ENCODE measurements at regions not wholly inside any gene's neighbourhood (a gene's known extent, or its start where the extent isn't known, plus 50 kb on each side); places are given as distances from the start of the nearest gene placed in this dataset.
A peak's percentile ranks its signal among the peaks of the same experiment; 100 is the strongest.
"Not testable (repeated sequence)": the region's sequence is repeated elsewhere in the genome, so short reads cannot be mapped to it uniquely, and the experiment has no call there.

GRCh38 chr11:47928426-47928825, 51.9 kb upstream of the PTPRJ start:
- Mint-ChIP-seq H3K36me3 (no peaks in the 10 kb centered on the region), H3K9me3 (no peaks in the 10 kb centered on the region), H3K27ac (no peak overlapping the region)
- no peak for ATAC-seq
- DNase-seq (ENCODE audit: low spot score in 2 of 2) = no peak

- Mint-ChIP-seq H3K36me3 (no peaks in the 10 kb centered on the region), H3K27ac (peak overlapping the region in 1 of 2 donors; percentile 56), H3K9me3 (no peaks in the 10 kb centered on the region)
- ATAC-seq (peak in 1 of 2 donors; percentile 76), DNase-seq (ENCODE audit: low spot score in 2 of 2) (peak in 1 of 2 donors; percentile 62)
These were observed 56.1 kb upstream of the PTPRJ start for GRCh38 chr11:47924184-47924691.

GRCh38 chr11:47923667-47924066, 56.7 kb upstream of the PTPRJ start:
- Mint-ChIP-seq H3K27ac (no peak overlapping the region), H3K9me3 (no peaks in the 10 kb centered on the region), H3K36me3 (no peaks in the 10 kb centered on the region)

GRCh38 chr11:47921080-47921555, 59.2 kb upstream of the PTPRJ start:
- H3K9me3 Mint-ChIP-seq; DNase-seq (ENCODE audit: low spot score in 2 of 2); ATAC-seq; H3K36me3 Mint-ChIP-seq: not testable (repeated sequence)
- H3K27ac Mint-ChIP-seq = peak overlapping the region; percentile 15 to 24

More at GRCh38 chr11:47923667-47924066, 56.7 kb upstream of the PTPRJ start:
- no peak for ATAC-seq
- no peak for DNase-seq (ENCODE audit: low spot score in 2 of 2)

GRCh38 chr11:47918882-47919495, 61.4 kb upstream of the PTPRJ start:
- ATAC-seq = no peak
- Mint-ChIP-seq H3K36me3 (no peaks in the 10 kb centered on the region), H3K27ac (peak overlapping the region in 1 of 2 donors; percentile 15)

DNA sequence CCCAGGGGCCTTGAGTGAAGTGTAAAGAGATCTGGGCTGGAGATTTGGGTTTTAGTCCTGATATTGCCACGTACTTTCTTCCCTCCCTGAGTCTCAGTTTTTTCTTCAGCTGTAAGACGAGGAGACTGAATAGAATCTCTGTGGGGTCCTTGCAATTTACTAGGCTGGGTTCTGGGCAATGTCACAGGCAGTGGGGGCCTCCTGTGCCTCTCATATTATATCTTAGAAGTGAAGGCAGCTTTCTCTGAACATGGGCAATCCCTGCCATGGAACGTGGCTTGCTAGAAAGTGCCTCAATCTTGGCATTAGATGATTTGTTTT, 62.0 kb upstream of the PTPRJ start:
- no peaks in the 10 kb centered on the region for H3K9me3 Mint-ChIP-seq

More at GRCh38 chr11:47918882-47919495, 61.4 kb upstream of the PTPRJ start:
- DNase-seq (ENCODE audit: low spot score in 2 of 2) = no peak
- no peaks in the 10 kb centered on the region for H3K9me3 Mint-ChIP-seq

GRCh38 chr11:47917599-47918369, 62.6 kb upstream of the PTPRJ start:
- DNase-seq (ENCODE audit: low spot score in 2 of 2) (no peak), ATAC-seq (no peak)
- Mint-ChIP-seq H3K9me3 (no peaks in the 10 kb centered on the region), H3K36me3 (no peaks in the 10 kb centered on the region), H3K27ac (no peak overlapping the region)

More for the DNA sequence above, 62.0 kb upstream of the PTPRJ start:
- no peak overlapping the region for H3K27ac Mint-ChIP-seq
- no peaks in the 10 kb centered on the region for H3K36me3 Mint-ChIP-seq
- ATAC-seq (no peak), DNase-seq (ENCODE audit: low spot score in 2 of 2) (no peak)

- no peaks in the 10 kb centered on the region for H3K36me3 Mint-ChIP-seq
- no peaks in the 10 kb centered on the region for H3K9me3 Mint-ChIP-seq
- DNase-seq (ENCODE audit: low spot score in 2 of 2) (no peak), ATAC-seq (no peak)
- no peak overlapping the region for H3K27ac Mint-ChIP-seq
These were observed 64.0 kb upstream of the PTPRJ start for GRCh38 chr11:47916361-47916841.

- no peaks in the 10 kb centered on the region for H3K9me3 Mint-ChIP-seq
- DNase-seq (ENCODE audit: low spot score in 2 of 2) (no peak), ATAC-seq (no peak)
- H3K36me3 Mint-ChIP-seq = no peaks in the 10 kb centered on the region
- H3K27ac Mint-ChIP-seq = no peak overlapping the region
These were observed 64.6 kb upstream of the PTPRJ start for GRCh38 chr11:47915783-47916182.

DNA sequence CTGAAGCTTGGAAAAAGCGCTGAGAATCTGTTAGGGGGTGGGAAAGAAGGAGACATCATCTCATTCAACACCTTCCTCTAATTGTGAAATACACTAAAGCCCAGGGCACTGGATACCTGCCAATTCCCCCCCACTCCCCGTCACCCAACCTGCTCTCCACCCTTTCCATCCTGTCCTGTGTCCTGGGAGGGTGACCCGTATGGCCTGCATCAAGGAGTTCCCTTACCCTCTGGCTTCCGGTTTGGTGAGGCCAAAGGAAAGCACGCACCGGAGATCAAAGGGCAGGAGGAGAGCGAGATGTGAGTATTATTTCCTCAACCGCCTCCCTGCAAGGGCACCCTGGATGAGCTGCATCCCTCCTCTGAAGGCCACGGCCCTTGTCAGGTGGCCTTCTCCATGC, 65.0 kb upstream of the PTPRJ start:
- no peak overlapping the region for H3K27ac Mint-ChIP-seq
- no peak for DNase-seq (ENCODE audit: low spot score in 2 of 2)
- H3K36me3 Mint-ChIP-seq = no peaks in the 10 kb centered on the region
- no peaks in the 10 kb centered on the region for H3K9me3 Mint-ChIP-seq
- ATAC-seq = peak in 1 of 2 donors; percentile 69

- ATAC-seq (no peak), DNase-seq (ENCODE audit: low spot score in 2 of 2) (no peak)
- no peaks in the 10 kb centered on the region for H3K36me3 Mint-ChIP-seq
- H3K9me3 Mint-ChIP-seq = no peaks in the 10 kb centered on the region
- no peak overlapping the region for H3K27ac Mint-ChIP-seq
These were observed 65.6 kb upstream of the PTPRJ start for GRCh38 chr11:47914743-47915142.

DNA sequence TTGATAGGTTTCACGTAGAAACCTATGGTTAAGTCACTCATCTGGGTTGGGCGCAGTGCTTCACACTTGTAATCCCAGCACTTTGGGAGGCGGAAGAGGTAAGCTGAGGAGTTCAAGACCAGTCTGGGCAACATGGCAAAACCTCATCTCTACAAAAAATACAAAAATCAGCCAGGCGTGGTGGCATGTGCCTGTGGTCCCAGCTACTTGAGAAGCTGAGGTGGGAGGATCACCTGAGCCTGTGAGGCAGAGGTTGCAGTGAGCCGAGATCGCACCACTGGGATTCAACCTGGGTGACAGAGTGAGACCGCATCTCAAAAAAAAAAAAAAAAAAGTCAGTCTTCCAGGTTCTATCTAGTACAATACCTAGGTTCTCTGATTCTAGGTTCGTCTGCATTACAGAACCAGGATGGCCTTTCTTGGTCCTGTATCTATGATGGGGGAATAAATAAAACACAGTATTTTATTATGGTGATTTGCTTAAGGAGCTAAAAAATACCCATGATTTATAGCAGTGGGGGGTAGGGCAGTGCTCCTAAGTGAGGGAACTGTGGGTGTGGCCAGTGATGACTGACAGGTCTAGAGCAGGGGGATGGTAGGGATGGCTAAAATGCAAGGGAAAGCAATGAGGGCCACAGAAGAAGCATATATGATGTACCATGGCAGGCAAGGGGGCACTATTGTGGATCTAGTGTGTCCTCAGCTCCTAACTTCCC, 65.5 kb upstream of the NUP160 start:
- no peaks in the 10 kb centered on the region for H3K9me3 Mint-ChIP-seq
- ATAC-seq = no peak
- no peak overlapping the region for H3K27ac Mint-ChIP-seq
- no peak for DNase-seq (ENCODE audit: low spot score in 2 of 2)
- no peaks in the 10 kb centered on the region for H3K36me3 Mint-ChIP-seq

DNA sequence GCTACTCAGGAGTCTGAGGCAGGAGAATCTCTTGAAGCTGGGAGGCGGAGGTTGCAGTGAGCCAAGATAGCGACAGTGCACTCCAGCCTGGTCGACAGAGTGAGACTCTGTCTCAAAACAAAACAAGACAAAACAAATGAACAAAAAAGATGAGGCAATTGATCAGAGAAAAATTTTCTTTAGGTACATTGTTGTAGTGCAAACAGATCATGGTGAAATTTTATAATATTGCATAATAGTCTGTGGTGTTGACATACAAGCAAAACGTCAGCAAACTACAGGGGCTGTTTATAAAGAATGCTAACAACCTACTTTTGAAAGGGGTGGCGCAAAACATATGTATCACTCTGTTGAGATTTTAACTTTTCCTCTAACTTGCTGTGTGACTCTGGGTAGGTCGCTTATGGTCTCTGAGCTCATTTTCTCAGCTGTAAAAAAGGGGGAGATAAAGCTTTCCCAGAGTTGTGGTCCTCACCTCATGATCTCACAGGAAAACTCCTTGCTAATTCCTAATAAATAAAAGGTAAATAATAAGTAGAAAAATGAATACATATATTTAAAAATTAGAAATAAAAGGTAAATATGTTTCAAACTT, 64.8 kb upstream of the NUP160 start:
- H3K9me3 Mint-ChIP-seq = no peaks in the 10 kb centered on the region
- no peak for ATAC-seq
- DNase-seq (ENCODE audit: low spot score in 2 of 2) = no peak
- peak overlapping the region in 1 of 2 donors; percentile 61 for H3K27ac Mint-ChIP-seq
- H3K36me3 Mint-ChIP-seq = no peaks in the 10 kb centered on the region

DNA sequence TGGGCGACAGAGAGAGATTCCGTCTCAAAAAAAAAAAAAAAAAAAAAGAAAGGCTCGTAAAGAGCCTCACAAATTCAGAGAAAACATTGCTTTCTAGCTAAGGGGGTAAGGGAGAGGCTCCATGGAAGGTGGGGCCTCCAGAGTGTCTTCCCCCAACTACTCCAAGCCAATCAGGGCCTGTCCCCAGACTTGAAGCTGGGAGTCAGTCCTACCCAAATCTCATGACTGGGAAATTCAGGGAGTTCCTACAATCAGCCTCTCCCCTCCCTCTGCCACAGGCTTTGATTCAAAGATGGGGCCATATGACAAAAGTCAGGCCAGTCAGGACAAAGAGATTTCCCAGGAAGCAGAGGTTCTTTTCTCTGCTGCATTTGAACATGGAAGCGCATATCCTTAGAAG, 63.0 kb upstream of the NUP160 start:
- DNase-seq (ENCODE audit: low spot score in 2 of 2) (no peak), ATAC-seq (no peak)
- H3K27ac Mint-ChIP-seq = no peak overlapping the region
- no peaks in the 10 kb centered on the region for H3K36me3 Mint-ChIP-seq
- H3K9me3 Mint-ChIP-seq = no peaks in the 10 kb centered on the region

DNA sequence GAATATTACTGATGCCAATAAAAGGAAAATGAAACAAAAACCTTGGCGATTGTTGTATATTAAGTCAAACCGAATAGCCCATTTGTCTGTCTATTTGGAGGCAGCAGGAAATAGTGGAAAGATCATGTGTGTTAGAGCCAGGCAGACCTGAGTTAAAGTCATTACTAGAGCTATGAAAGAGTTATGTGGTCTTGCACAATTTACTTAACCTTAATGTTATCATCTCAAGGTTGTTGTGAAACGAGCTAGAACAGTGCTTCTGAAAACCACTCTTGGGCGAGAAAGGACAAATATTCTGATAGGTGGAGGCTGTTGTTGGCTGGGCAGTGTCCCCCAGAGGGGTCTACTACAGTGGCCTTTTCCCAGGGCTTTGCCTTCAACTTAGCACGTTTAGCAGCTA, 60.0 kb upstream of the NUP160 start:
- ATAC-seq (peak; percentile 34 to 50), DNase-seq (ENCODE audit: low spot score in 2 of 2) (no peak)
- Mint-ChIP-seq H3K36me3 (no peaks in the 10 kb centered on the region), H3K9me3 (no peaks in the 10 kb centered on the region), H3K27ac (no peak overlapping the region)

- H3K9me3 Mint-ChIP-seq = no peaks in the 10 kb centered on the region
- no peak overlapping the region for H3K27ac Mint-ChIP-seq
- ATAC-seq (no peak), DNase-seq (ENCODE audit: low spot score in 2 of 2) (no peak)
- H3K36me3 Mint-ChIP-seq = no peaks in the 10 kb centered on the region
These were observed 59.3 kb upstream of the NUP160 start for GRCh38 chr11:47907499-47907898.

DNA sequence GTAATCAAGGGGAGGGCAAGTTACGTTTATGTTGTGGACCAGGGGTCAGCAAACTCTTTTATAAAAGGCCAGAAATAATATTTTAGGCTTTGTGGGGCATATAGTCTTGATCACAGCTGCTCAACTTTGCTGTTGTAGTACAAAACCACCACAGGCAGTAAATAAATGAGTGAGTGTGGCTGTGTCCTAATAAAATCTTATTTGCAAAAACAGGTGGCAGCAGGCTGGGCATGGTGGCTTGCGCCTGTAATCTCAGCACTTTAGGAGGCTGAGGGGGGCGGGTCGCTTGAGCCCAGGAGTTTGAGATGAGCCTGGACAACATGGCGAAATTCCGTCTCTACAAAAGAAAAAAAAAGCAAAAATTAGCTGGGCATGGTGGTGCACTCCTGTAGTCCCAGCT, 57.9 kb upstream of the NUP160 start:
- H3K9me3 Mint-ChIP-seq = no peaks in the 10 kb centered on the region
- H3K27ac Mint-ChIP-seq = no peak overlapping the region
- ATAC-seq (no peak), DNase-seq (ENCODE audit: low spot score in 2 of 2) (no peak)
- H3K36me3 Mint-ChIP-seq = no peaks in the 10 kb centered on the region
